Small intestine (tissue), 7 donors: ENCODE measurements at regions not wholly inside any gene's neighbourhood (a gene's known extent, or its start where the extent isn't known, plus 50 kb on each side); places are given as distances from the start of the nearest gene placed in this dataset.
A peak's percentile ranks its signal among the peaks of the same experiment; 100 is the strongest.
"Not testable (repeated sequence)": the region's sequence is repeated elsewhere in the genome, so short reads cannot be mapped to it uniquely, and the experiment has no call there.

Source experiments
- DNase-seq, 2 donors: peaks; one replicate each; pipeline versions ENCODE4 v3.0.0 to v3.0.0-alpha.2; 2013
- FAIRE-seq: peaks from 2 replicates; lab custom pipeline; 2012; peaks lifted over from hg19 to GRCh38; lab: Jason Lieb, UNC
- H3K27ac ChIP-seq, 3 donors: one replicate each; pipeline ENCODE4 v1.5.1; 2013; ENCODE audit warnings: low read length in 2 of 3, mild to moderate bottlenecking in 2 of 3, control low read depth in 1 of 3, inconsistent platforms in 1 of 3, low read depth in 1 of 3, moderate library complexity in 1 of 3
- H3K27me3 ChIP-seq, 3 donors: one replicate each; pipeline ENCODE4 v1.6.1; 2013; ENCODE audit warnings: low read length in 3 of 3, inconsistent platforms in 1 of 3; ENCODE audit not compliant: control insufficient read depth in 3 of 3, insufficient read depth in 3 of 3
- H3K36me3 ChIP-seq, 3 donors: one replicate each; pipeline ENCODE4 v1.6.1; 2013; ENCODE audit warnings: low read length in 3 of 3, inconsistent platforms in 1 of 3, low read depth in 1 of 3, mild to moderate bottlenecking in 1 of 3, moderate library complexity in 1 of 3; ENCODE audit not compliant: control insufficient read depth in 3 of 3, insufficient read depth in 2 of 3
- H3K4me1 ChIP-seq, 3 donors: one replicate each; pipeline ENCODE4 v1.6.1; 2013; ENCODE audit warnings: low read length in 2 of 3, inconsistent platforms in 1 of 3, low read depth in 1 of 3, mild to moderate bottlenecking in 1 of 3, moderate library complexity in 1 of 3; ENCODE audit not compliant: control insufficient read depth in 3 of 3, insufficient read depth in 2 of 3
- H3K4me3 ChIP-seq, 3 donors: one replicate each; pipeline ENCODE4 v1.5.1; 2013; ENCODE audit warnings: low read length in 3 of 3, control low read depth in 1 of 3, inconsistent platforms in 1 of 3, low read depth in 1 of 3, mild to moderate bottlenecking in 1 of 3, moderate library complexity in 1 of 3
- H3K9me3 ChIP-seq, 2 donors: one replicate each; pipeline ENCODE4 v1.6.1; 2013; ENCODE audit warnings: low read depth in 1 of 2, low read length in 1 of 2; ENCODE audit not compliant: control insufficient read depth in 2 of 2, insufficient read depth in 1 of 2
- WGBS, 3 donors: extraction: QIAGEN DNeasy Blood & Tissue Kit; methylation state at CpG; one replicate each; pipeline ENCODE4 v1.1.7; 2013; 5-methylcytosine and 5-hydroxymethylcytosine counted together
- donor health status: healthy with polysubstance abuse.
- donor health status: control.
- donor health status: control.
- donor health status: Bipolar disorder and iron deficiency.
- donor health status: healthy.

DNA sequence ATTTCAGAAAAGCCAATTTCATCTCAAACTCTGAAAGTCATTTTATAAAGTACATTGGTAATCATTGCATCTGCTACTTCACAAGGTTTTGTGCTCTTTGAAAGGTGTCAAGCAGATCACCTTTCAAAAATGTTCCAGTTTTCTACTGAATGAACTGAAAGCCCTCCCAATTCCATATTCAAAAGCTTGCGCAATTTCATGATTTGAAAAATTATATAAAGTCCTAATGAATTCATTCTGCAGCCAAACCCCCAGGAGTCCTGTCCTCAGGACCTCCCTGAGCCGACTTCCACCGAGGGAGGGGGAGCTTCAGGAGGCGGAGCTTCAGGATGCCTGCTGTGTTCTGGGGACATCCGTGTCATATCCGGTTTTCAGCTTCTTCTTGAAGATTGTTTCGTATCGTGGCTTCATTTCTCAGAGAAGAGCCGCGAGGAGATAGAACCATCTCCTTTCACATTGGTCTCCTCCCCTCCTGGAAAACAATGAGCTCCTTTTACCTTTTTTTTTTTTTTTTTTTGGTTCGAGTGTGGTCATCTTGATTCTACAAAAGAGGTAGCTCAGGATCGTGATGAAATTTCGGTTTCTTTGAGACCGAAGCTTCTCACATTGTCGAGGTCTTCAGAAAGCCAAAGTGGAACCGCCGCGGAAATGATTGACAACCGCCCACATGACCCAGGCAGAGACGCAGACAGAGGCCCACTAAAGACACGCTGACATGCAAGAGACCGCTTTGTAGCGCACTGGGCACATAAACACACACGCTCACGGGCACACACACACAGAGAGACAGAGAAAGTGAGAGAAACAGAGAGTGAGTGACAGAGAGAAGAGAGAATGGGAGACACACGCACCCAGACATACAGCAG lies 553.8 kb upstream of the ZNF337 start:
- FAIRE-seq, DNase-seq: not testable (repeated sequence)
- 90 to 91% (median 91%) methylated on average over 26 of the region's 26 CpGs for WGBS, 3 donors

DNA sequence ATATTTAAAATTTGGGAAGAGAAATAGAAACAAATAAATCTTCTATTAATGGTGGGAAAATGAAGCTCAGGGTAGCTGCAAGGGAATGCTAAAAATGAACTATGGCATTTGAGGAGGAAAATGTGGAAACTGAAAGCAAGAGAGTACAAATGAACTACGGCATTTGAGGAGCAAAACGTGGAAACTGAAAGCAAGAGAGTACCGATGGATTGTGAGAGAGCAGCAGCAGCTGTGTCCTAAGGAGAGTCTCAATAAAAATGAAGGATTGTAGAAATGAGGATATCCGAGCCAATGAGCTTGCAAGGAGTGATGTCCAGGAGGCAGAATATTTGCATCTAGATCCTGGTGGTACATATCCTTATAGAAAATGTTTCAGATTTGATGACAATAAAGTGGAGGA lies 547.1 kb upstream of the ZNF337 start:
- Histone ChIP-seq H3K27ac (no peak overlapping the region), H3K36me3 (no peaks in the 10 kb centered on the region), H3K4me3 (no peak overlapping the region), H3K9me3 (peaks cover 0 to 2% of the 10 kb centered on the region in 2 donors), H3K4me1 (no peaks in the 10 kb centered on the region), H3K27me3 (no peaks in the 10 kb centered on the region)
- DNase-seq: no peak
- FAIRE-seq: no peak
- 65 to 87% (median 79%) methylated on average over 4 of the region's 4 CpGs for WGBS, 3 donors

More for the DNA sequence above, 553.8 kb upstream of the ZNF337 start:
- H3K36me3 ChIP-seq, H3K27ac ChIP-seq, H3K4me3 ChIP-seq, H3K4me1 ChIP-seq, H3K9me3 ChIP-seq, H3K27me3 ChIP-seq: not testable (repeated sequence)

DNA sequence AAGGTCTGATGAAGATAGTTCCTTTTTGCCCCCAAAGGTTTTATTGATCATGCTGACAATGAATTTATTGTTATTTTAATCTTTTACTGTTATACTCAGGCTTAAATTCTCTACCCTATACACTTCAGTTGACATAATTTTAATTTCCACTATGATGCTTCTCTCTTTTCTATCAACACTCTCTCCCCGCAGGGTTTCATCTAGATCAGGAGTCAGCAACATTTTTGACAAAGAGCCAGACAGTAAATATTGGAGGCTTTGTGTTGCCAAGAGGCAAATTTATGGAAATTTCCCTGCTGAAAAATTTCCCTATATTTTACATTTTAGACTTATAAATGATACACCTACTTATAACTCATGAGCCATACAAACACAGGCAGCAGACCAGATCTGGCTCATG lies 524.0 kb upstream of the ZNF337 start:
- H3K4me1 ChIP-seq, H3K9me3 ChIP-seq, H3K27ac ChIP-seq, H3K4me3 ChIP-seq, FAIRE-seq, DNase-seq, H3K36me3 ChIP-seq, H3K27me3 ChIP-seq: not testable (repeated sequence)
- 48 to 62% (median 55%) methylated on average over 1 of the region's 1 CpG for WGBS, 3 donors

- WGBS, 3 donors: 76 to 79% (median 76%) methylated on average over 3 of the region's 3 CpGs
- not testable (repeated sequence) for H3K9me3 ChIP-seq, H3K27ac ChIP-seq, H3K27me3 ChIP-seq, H3K36me3 ChIP-seq, H3K4me1 ChIP-seq, H3K4me3 ChIP-seq, DNase-seq, FAIRE-seq
Measured at GRCh38 chr20:26219546-26219945, 522.9 kb upstream of the ZNF337 start.

DNA sequence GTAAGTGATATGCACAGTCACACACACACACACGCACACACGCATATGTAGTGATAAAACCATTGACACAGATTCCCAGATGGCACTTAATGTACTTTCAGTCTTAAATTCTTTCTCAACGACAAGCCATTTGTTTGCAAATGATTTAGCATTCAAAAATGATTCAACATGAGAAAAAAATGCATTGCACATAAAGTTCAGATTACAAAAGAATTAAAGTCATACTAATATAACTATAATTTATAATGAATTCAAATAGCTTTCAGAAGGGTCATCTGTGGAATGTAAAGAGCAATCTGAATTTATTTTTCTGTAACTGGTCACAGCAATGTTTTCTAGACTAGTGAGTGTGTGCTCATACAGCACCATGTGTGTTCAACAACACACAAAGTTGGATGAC lies 521.6 kb upstream of the ZNF337 start:
- DNase-seq (no peak), FAIRE-seq (no peak)
- H3K36me3 ChIP-seq: no peaks in the 10 kb centered on the region
- no peak overlapping the region for H3K4me3 ChIP-seq
- no peaks in the 10 kb centered on the region for H3K4me1 ChIP-seq
- 73 to 81% (median 74%) methylated on average over 3 of the region's 3 CpGs for WGBS, 3 donors
- H3K9me3 ChIP-seq: no peaks in the 10 kb centered on the region
- no peaks in the 10 kb centered on the region for H3K27me3 ChIP-seq
- H3K27ac ChIP-seq: no peak overlapping the region

DNA sequence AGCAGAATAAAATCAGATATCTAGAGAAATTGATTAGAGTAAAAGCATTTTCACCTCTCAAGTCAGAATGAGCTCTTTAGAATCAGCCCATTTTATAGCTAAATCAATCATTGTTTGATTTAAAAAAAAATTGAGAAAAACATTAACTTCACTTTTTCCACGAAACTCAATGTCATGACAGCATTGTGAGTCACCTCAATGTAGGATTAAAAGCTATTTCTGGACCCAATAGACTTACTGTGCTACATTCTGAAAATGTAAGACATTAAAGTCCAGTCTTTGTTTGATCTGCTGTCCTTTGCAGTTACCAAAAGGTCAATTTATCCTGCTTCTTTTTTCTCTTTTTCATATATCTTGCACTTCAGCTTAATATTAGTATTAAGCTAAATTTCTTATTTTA lies 519.4 kb upstream of the ZNF337 start:
- WGBS, 3 donors: 2 to 22% (median 18%) methylated on average over 1 of the region's 1 CpG
- Histone ChIP-seq H3K4me3 (no peak overlapping the region), H3K36me3 (no peaks in the 10 kb centered on the region), H3K9me3 (no peaks in the 10 kb centered on the region), H3K27ac (no peak overlapping the region), H3K4me1 (no peaks in the 10 kb centered on the region), H3K27me3 (no peaks in the 10 kb centered on the region)
- DNase-seq (no peak), FAIRE-seq (no peak)

DNA sequence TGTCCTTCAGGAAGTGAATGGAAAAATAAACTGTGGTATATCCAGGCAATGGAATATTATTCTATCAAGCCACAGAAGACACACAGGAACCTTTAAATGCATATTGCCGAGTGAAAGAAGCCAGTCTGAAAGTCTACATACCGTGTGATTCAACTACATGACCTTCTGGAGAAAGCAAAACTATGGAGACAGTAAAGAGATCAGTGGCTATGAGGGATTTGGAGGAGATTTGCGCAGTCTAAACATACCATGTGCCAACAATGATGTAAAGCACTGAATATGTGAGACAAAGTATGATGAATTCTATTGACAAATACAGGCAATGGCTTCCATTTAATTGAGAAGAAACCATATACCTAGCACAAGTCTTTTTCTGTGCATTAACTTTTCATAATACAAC lies 518.3 kb upstream of the ZNF337 start:
- Histone ChIP-seq H3K27me3 (no peaks in the 10 kb centered on the region), H3K36me3 (no peaks in the 10 kb centered on the region), H3K9me3 (no peaks in the 10 kb centered on the region), H3K4me3 (no peak overlapping the region), H3K27ac (no peak overlapping the region), H3K4me1 (no peaks in the 10 kb centered on the region)
- 46 to 63% (median 54%) methylated on average over 3 of the region's 3 CpGs for WGBS, 3 donors
- DNase-seq (no peak), FAIRE-seq (no peak)

- DNase-seq (peak in 1 of 2 donors; percentile 5), FAIRE-seq (peak; percentile 64)
- no peak overlapping the region for H3K27ac ChIP-seq
- H3K4me1 ChIP-seq: no peaks in the 10 kb centered on the region
- 12 to 28% (median 27%) methylated on average over 48 to 88 of the region's 88 CpGs for WGBS, 3 donors
- H3K36me3 ChIP-seq: no peaks in the 10 kb centered on the region
- no peaks in the 10 kb centered on the region for H3K9me3 ChIP-seq
- no peak overlapping the region for H3K4me3 ChIP-seq
- peaks cover 4 to 14% (median 8%) of the 10 kb centered on the region in 3 donors for H3K27me3 ChIP-seq
Measured at GRCh38 chr20:26209171-26209941, 512.7 kb upstream of the ZNF337 start.
